PC-3 (cell line): ENCODE measurements at regions not wholly inside any gene's neighbourhood (a gene's known extent, or its start where the extent isn't known, plus 50 kb on each side); places are given as distances from the start of the nearest gene placed in this dataset.

Experiments used
- ATAC-seq: fragments of 200-7000 bp; cut with Tn5 transposase; 2 replicates; pipeline ENCODE4 v1.9.1; 2020; ENCODE audit warnings: mild to moderate bottlenecking, moderate library complexity
- BruUV-seq: library from RNA; stranded (reverse); fragments of 400-500 nt; replicated peaks from 2 replicates; lab custom pipeline; 2021; lab: Mats Ljungman, UMichigan
- CTCF ChIA-PET: fragments of 300-600 bp; sonication (Branson Sonifier 250); formaldehyde crosslinking; loops from one replicate; lab custom pipeline; 2022; ENCODE audit warnings: antibody characterized with exemption; lab: Charles Lee
- POLR2A ChIA-PET: fragments of 300-600 bp; sonication (Branson Sonifier 250); formaldehyde crosslinking; loops from one replicate; lab custom pipeline; 2022; ENCODE audit warnings: antibody characterized with exemption; ENCODE audit not compliant: unreplicated experiment; lab: Charles Lee
- DNase-seq: peaks from one replicate; pipeline ENCODE4 v3.0.0-alpha.2; 2015
- H2AFZ ChIP-seq: fragments of 300-600 bp; sonication (generic); 2 replicates; pipeline ENCODE4 v1.6.0; 2016; ENCODE audit warnings: antibody characterized with exemption, low read length
- H3F3A ChIP-seq: fragments of 300-600 bp; sonication (generic); one replicate; pipeline ENCODE4 v1.6.0; 2017; ENCODE audit warnings: antibody characterized with exemption, low read length, control low read depth, mild to moderate bottlenecking; ENCODE audit not compliant: unreplicated experiment
- H3K27ac ChIP-seq: fragments of 300-600 bp; sonication (generic); 2 replicates; pipeline ENCODE4 v1.5.1; 2016; ENCODE audit warnings: mild to moderate bottlenecking, low read length
- H3K27me3 ChIP-seq: fragments of 300-600 bp; sonication (generic); 2 replicates; pipeline ENCODE4 v1.6.1; 2016; ENCODE audit warnings: low read length, mixed read lengths
- H3K36me3 ChIP-seq: fragments of 300-600 bp; sonication (generic); 2 replicates; pipeline ENCODE4 v1.6.1; 2016; ENCODE audit warnings: low read depth, mixed run types, low read length, mixed read lengths
- H3K4me1 ChIP-seq: fragments of 300-600 bp; sonication (generic); 2 replicates; pipeline ENCODE4 v1.5.1; 2016; ENCODE audit warnings: low read length; ENCODE audit not compliant: insufficient read depth
- H3K4me2 ChIP-seq: fragments of 300-600 bp; sonication (generic); 2 replicates; pipeline ENCODE4 v1.6.0; 2016; ENCODE audit warnings: low read length
- H3K4me3 ChIP-seq: fragments of 300-600 bp; sonication (generic); 2 replicates; pipeline ENCODE4 v1.5.1; 2016; ENCODE audit warnings: mild to moderate bottlenecking, low read length, mixed read lengths
- H3K79me2 ChIP-seq: fragments of 300-600 bp; sonication (generic); 2 replicates; pipeline ENCODE4 v1.6.1; 2017; ENCODE audit warnings: low read length, mixed read lengths
- H3K9ac ChIP-seq: fragments of 300-600 bp; sonication (generic); 2 replicates; pipeline ENCODE4 v1.6.0; 2016; ENCODE audit warnings: mild to moderate bottlenecking, low read length
- H3K9me2 ChIP-seq: fragments of 300-600 bp; sonication (generic); replicated peaks from 2 replicates; pipeline ENCODE4 v1.6.1; 2016; ENCODE audit warnings: mixed run types, low read length, mixed read lengths
- H3K9me3 ChIP-seq: fragments of 300-600 bp; sonication (generic); 2 replicates; pipeline ENCODE4 v1.6.1; 2016; ENCODE audit warnings: low read length, mixed read lengths
- H4K20me1 ChIP-seq: fragments of 300-600 bp; sonication (generic); 2 replicates; pipeline ENCODE4 v1.6.1; 2016; ENCODE audit warnings: low read length, mixed read lengths
- EZH2 ChIP-seq: fragments of 300-600 bp; sonication (generic); IDR thresholded peaks from one replicate; pipeline ENCODE4 v1.6.1; 2017; ENCODE audit warnings: antibody characterized with exemption, mild to moderate bottlenecking, low read length; ENCODE audit not compliant: unreplicated experiment
- EZH2phosphoT487 ChIP-seq: fragments of 300-600 bp; sonication (generic); IDR thresholded peaks from 2 replicates; pipeline ENCODE4 v1.6.1; 2018; ENCODE audit warnings: mild to moderate bottlenecking, antibody characterized with exemption, low read length, borderline replicate concordance
- intact Hi-C: fragments of 100-400 bp; cut with micrococcal nuclease; formaldehyde crosslinking; loops from 2 replicates; pipeline ENCODE4 v1.9.0; 2023
- TF ChIP-seq, protein P1 (sequence below): fragments of 300-600 bp; sonication (generic); conservative IDR thresholded peaks from 2 replicates; pipeline ENCODE4 v1.5.1; 2017; ENCODE audit warnings: antibody characterized with exemption, low read depth, mild to moderate bottlenecking, low read length

DNA sequence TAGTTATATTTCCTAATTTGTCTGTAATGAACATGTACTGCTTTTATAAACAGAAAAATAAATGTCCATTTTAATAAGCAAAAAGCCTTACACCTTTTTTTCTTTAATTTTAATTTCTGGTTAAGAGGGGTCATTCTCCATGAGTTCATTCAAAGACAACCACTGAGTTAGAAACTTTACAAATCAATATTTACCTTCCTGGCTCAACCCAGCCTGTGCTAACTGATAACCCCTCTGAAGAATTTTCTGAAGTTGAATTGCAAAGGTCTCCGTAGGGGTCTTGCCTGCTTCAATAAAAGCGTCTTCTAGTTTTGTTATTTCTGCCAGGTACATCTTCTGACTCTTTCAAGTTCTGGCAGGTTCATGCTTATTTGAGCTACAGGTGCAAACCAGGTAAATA lies 440.4 kb upstream of the SALL1 start:
- Histone ChIP-seq H2AFZ (no peak overlapping the region), H3K4me1 (no peaks in the 10 kb centered on the region), H3K9ac (no peak overlapping the region), H3K9me2 (no peaks in the 10 kb centered on the region), H3K9me3 (no peaks in the 10 kb centered on the region), H3K79me2 (no peaks in the 10 kb centered on the region), H3K4me2 (no peak overlapping the region), H3K27me3 (no peaks in the 10 kb centered on the region), H3F3A (no peaks in the 10 kb centered on the region), H4K20me1 (no peaks in the 10 kb centered on the region), H3K36me3 (no peaks in the 10 kb centered on the region), H3K27ac (no peak overlapping the region), H3K4me3 (no peak overlapping the region)
- DNase-seq (no peak), ATAC-seq (no peak)
- intact Hi-C loops: no loop called here
- no TSS peak for BruUV-seq
- TF ChIP-seq EZH2phosphoT487 (no peak), EZH2 (no peak)
- TF ChIP-seq, protein P1, sequence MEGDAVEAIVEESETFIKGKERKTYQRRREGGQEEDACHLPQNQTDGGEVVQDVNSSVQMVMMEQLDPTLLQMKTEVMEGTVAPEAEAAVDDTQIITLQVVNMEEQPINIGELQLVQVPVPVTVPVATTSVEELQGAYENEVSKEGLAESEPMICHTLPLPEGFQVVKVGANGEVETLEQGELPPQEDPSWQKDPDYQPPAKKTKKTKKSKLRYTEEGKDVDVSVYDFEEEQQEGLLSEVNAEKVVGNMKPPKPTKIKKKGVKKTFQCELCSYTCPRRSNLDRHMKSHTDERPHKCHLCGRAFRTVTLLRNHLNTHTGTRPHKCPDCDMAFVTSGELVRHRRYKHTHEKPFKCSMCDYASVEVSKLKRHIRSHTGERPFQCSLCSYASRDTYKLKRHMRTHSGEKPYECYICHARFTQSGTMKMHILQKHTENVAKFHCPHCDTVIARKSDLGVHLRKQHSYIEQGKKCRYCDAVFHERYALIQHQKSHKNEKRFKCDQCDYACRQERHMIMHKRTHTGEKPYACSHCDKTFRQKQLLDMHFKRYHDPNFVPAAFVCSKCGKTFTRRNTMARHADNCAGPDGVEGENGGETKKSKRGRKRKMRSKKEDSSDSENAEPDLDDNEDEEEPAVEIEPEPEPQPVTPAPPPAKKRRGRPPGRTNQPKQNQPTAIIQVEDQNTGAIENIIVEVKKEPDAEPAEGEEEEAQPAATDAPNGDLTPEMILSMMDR: no peak
- ChIA-PET POLR2A (no interaction called here), CTCF (interaction anchor here (0.5 kb wide), 1 partner anchor 827 kb away, joined by 3 read pairs; no protein-coding TSS in a partner anchor)

DNA sequence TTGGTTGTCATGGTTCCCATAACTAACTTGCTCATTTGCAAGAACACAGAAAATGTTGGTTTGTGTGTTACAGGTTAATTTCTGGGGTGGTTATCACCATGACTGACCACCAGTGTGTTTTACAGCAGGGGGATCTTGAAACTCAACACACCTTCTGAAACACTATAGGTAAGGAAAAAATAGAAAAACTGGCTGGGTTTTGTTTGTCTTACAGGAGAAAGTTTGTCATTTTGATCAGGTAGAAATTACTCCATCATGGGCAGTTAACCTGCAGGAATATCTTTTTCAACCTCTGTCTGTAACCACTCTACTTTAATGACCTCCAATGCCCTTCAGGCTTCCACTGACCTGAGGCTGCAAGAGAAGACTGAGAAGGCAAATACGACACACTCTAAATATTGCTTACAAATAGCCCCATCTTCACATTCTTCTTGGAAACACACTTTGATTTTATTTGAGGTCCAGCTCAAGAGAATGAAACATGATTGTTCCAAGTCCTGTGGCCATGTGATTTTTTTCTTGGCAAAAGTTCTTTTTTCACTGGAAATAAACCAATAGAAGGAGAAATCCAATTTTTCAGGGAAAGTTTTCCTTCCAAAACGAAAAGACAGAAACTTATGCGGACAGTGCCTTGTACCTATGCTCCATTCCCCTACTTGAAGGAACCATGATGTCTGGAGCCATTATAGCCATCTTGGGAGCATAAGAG lies 428.7 kb upstream of the SALL1 start:
- no peaks in the 10 kb centered on the region for H4K20me1 ChIP-seq
- no peak overlapping the region for H3K27ac ChIP-seq
- H3K36me3 ChIP-seq: no peaks in the 10 kb centered on the region
- H3K4me2 ChIP-seq: no peak overlapping the region
- TF ChIP-seq EZH2 (no peak), EZH2phosphoT487 (no peak)
- TF ChIP-seq, protein P1: no peak
- BruUV-seq: no TSS peak
- H3K4me3 ChIP-seq: no peak overlapping the region
- no peaks in the 10 kb centered on the region for H3K9me3 ChIP-seq
- no peaks in the 10 kb centered on the region for H3K79me2 ChIP-seq
- H3K27me3 ChIP-seq: no peaks in the 10 kb centered on the region
- ChIA-PET POLR2A (no interaction called here), CTCF (no interaction called here)
- no peak overlapping the region for H2AFZ ChIP-seq
- no peak for ATAC-seq
- H3F3A ChIP-seq: no peaks in the 10 kb centered on the region
- no peaks in the 10 kb centered on the region for H3K4me1 ChIP-seq
- no peak for DNase-seq
- intact Hi-C loops: no loop called here
- H3K9ac ChIP-seq: no peak overlapping the region
- no peaks in the 10 kb centered on the region for H3K9me2 ChIP-seq

DNA sequence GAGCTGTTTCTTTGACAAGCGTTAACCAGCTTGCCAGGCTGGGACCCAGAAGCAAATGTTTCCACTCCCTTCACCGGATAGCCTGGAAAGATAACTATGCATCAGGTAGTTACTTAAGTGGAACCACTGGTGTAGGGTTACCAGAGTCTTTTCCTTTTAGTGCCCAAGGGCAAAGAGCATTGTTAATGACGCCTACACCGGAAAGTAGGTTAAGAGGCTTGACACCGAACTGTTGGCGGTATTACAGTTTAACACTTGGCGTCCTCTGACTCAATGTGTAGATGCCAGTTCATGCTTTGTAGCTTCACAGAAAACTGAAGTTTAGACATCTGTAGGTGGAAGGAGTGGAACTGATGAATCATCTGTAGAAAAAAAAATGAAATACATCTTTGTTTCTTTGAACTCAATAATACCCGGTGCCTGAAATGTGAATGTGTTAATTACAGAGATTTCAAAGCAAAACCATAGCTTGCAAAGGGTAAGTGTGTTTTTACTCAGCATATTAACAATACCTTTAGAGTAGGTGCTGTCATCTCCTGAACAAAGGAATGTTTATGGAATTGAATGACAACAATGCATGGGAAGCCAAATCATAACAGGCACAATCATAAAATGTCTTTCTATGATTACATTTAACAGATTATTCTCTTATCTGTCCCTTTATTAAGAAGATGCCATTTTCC lies 426.7 kb upstream of the SALL1 start:
- Histone ChIP-seq H3F3A (no peaks in the 10 kb centered on the region), H3K79me2 (no peaks in the 10 kb centered on the region), H4K20me1 (no peaks in the 10 kb centered on the region), H3K4me1 (no peaks in the 10 kb centered on the region), H3K4me2 (no peak overlapping the region), H3K36me3 (no peaks in the 10 kb centered on the region), H3K9ac (no peak overlapping the region), H3K9me2 (no peaks in the 10 kb centered on the region), H2AFZ (no peak overlapping the region), H3K9me3 (no peaks in the 10 kb centered on the region), H3K4me3 (no peak overlapping the region), H3K27me3 (no peaks in the 10 kb centered on the region), H3K27ac (no peak overlapping the region)
- TF ChIP-seq EZH2phosphoT487 (no peak), EZH2 (no peak)
- TF ChIP-seq, protein P1: no peak
- DNase-seq: no peak
- CTCF ChIA-PET: no interaction called here
- intact Hi-C loops: no loop called here
- ATAC-seq: no peak
- POLR2A ChIA-PET: no interaction called here
- no TSS peak for BruUV-seq
